Panc1 (cell line): ENCODE measurements at regions not wholly inside any gene's neighbourhood (a gene's known extent, or its start where the extent isn't known, plus 50 kb on each side); places are given as distances from the start of the nearest gene placed in this dataset.

ENCODE experiments used
- ATAC-seq: fragments of 200-7000 bp; cut with Tn5 transposase; 2 replicates; pipeline ENCODE4 v1.9.1; 2020; ENCODE audit warnings: mild to moderate bottlenecking, moderate library complexity
- BruUV-seq: library from RNA; stranded (reverse); fragments of 400-500 nt; replicated peaks from 2 replicates; lab custom pipeline; 2021; lab: Mats Ljungman, UMichigan
- CTCF ChIA-PET: fragments of 300-600 bp; sonication (Branson Sonifier 250); formaldehyde crosslinking; loops from one replicate; lab custom pipeline; 2022; ENCODE audit warnings: antibody characterized with exemption; lab: Charles Lee
- POLR2A ChIA-PET: fragments of 300-600 bp; sonication (Branson Sonifier 250); formaldehyde crosslinking; loops from one replicate; lab custom pipeline; 2022; ENCODE audit warnings: antibody characterized with exemption; lab: Charles Lee
- DNase-seq: peaks from one replicate; pipeline ENCODE4 v3.0.0-alpha.2; 2010; ENCODE audit warnings: low read depth, low spot score
- H3K27ac ChIP-seq: 2 replicates; pipeline ENCODE4 v1.5.1; 2011; ENCODE audit warnings: mild to moderate bottlenecking, low read length, inconsistent platforms
- H3K27me3 ChIP-seq: fragments of 200-500 bp; sonication (Bioruptor generic); 2 replicates; pipeline ENCODE4 v1.6.0; 2014; ENCODE audit warnings: low read length, inconsistent platforms; ENCODE audit not compliant: control insufficient read depth, insufficient read depth
- H3K36me3 ChIP-seq: fragments of 200-500 bp; sonication (Bioruptor generic); 2 replicates; pipeline ENCODE4 v1.5.1; 2014; ENCODE audit warnings: inconsistent platforms, mild to moderate bottlenecking, low read length, moderate library complexity; ENCODE audit not compliant: control insufficient read depth, insufficient read depth
- H3K4me1 ChIP-seq: 2 replicates; pipeline ENCODE4 v1.5.1; 2011; ENCODE audit warnings: inconsistent platforms, mild to moderate bottlenecking, low read length, moderate library complexity; ENCODE audit not compliant: control insufficient read depth, insufficient read depth
- H3K4me3 ChIP-seq, 2 experiments: 2 replicates each; pipeline ENCODE4 v1.5.1; 2011 to 2012; ENCODE audit warnings: low read depth in 2 of 2, low read length in 2 of 2, mild to moderate bottlenecking in 2 of 2, inconsistent platforms in 1 of 2, moderate library complexity in 1 of 2
- H3K9me3 ChIP-seq: fragments of 200-500 bp; sonication (Bioruptor generic); 2 replicates; pipeline ENCODE4 v1.5.1; 2014; ENCODE audit warnings: low read depth, mild to moderate bottlenecking, inconsistent platforms, low read length, moderate library complexity; ENCODE audit not compliant: control insufficient read depth, insufficient read depth
- POLR2AphosphoS5 ChIP-seq: IDR thresholded peaks from 2 replicates; pipeline ENCODE4 v1.6.1; 2012; ENCODE audit warnings: mild to moderate bottlenecking, low read depth, low read length, moderate library complexity
- SIN3A ChIP-seq: IDR thresholded peaks from 2 replicates; pipeline ENCODE4 v1.6.1; 2012; ENCODE audit warnings: low read depth, mild to moderate bottlenecking, low read length, moderate library complexity, borderline replicate concordance; ENCODE audit not compliant: insufficient read depth
- TCF7L2 ChIP-seq: IDR thresholded peaks from 2 replicates; pipeline ENCODE4 v1.6.1; 2011; ENCODE audit warnings: mild to moderate bottlenecking, low read depth, low read length, inconsistent platforms
- in situ Hi-C: cut with HindIII; loops from 2 replicates; pipeline ENCODE4 v1.10.0; 2016; ENCODE audit warnings: low sequenced_read_pairs, low pct_unique_long_range_greater_than_20kb
- intact Hi-C: fragments of 100-400 bp; cut with micrococcal nuclease; formaldehyde crosslinking; loops from one replicate; pipeline ENCODE4 v1.10.0; 2022; ENCODE audit not compliant: unreplicated experiment
- TF ChIP-seq, protein P1 (sequence below), 2 experiments: IDR thresholded peaks; 2 replicates each; pipeline ENCODE4 v1.6.1; 2011 to 2012; ENCODE audit warnings: low read depth in 2 of 2, control low read depth in 1 of 2, low read length in 1 of 2, mild to moderate bottlenecking in 1 of 2, moderate library complexity in 1 of 2; ENCODE audit not compliant: insufficient read depth in 1 of 2
- TF ChIP-seq, protein P2 (sequence below): fragments of 450-650 bp; IDR thresholded peaks from 2 replicates; pipeline ENCODE4 v1.5.1; 2017; ENCODE audit warnings: mild to moderate bottlenecking

DNA sequence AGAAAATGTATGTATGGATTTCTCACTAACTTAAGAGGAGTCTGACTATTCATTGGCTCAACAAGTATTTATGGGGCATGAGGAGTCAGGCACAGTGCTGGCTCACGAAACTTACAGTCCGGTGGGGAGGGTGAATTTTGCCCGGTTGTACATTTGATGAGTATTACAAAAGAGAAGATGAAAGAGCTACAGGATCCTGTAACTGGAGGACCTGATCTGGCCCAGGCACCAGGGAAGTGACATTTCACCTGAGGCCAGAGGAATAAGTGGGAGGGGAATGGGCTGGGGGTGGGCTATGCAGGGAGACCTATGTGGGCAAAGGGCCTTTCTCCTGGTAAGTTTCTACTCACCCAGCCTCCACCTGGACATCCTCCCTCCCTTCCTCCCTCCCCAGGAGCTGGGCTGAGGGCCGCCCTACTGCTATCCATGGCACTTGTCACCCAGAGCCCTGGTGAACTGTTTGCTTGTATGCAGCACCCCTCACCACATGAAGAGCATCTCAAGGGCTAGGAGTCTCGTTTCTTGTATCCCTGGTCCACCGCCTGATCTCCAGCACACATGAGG is 101.1 kb upstream of the ZNF438 start:
- ChIA-PET POLR2A (no interaction called here), CTCF (no interaction called here)
- TF ChIP-seq, protein P1, sequence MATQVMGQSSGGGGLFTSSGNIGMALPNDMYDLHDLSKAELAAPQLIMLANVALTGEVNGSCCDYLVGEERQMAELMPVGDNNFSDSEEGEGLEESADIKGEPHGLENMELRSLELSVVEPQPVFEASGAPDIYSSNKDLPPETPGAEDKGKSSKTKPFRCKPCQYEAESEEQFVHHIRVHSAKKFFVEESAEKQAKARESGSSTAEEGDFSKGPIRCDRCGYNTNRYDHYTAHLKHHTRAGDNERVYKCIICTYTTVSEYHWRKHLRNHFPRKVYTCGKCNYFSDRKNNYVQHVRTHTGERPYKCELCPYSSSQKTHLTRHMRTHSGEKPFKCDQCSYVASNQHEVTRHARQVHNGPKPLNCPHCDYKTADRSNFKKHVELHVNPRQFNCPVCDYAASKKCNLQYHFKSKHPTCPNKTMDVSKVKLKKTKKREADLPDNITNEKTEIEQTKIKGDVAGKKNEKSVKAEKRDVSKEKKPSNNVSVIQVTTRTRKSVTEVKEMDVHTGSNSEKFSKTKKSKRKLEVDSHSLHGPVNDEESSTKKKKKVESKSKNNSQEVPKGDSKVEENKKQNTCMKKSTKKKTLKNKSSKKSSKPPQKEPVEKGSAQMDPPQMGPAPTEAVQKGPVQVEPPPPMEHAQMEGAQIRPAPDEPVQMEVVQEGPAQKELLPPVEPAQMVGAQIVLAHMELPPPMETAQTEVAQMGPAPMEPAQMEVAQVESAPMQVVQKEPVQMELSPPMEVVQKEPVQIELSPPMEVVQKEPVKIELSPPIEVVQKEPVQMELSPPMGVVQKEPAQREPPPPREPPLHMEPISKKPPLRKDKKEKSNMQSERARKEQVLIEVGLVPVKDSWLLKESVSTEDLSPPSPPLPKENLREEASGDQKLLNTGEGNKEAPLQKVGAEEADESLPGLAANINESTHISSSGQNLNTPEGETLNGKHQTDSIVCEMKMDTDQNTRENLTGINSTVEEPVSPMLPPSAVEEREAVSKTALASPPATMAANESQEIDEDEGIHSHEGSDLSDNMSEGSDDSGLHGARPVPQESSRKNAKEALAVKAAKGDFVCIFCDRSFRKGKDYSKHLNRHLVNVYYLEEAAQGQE (IDR thresholded peaks at IDR 0.05; ENCODE audit: insufficient read depth in 1 of 2, low read depth in 2 of 2, low read length in 1 of 2), result no peak
- TF ChIP-seq, protein P2, sequence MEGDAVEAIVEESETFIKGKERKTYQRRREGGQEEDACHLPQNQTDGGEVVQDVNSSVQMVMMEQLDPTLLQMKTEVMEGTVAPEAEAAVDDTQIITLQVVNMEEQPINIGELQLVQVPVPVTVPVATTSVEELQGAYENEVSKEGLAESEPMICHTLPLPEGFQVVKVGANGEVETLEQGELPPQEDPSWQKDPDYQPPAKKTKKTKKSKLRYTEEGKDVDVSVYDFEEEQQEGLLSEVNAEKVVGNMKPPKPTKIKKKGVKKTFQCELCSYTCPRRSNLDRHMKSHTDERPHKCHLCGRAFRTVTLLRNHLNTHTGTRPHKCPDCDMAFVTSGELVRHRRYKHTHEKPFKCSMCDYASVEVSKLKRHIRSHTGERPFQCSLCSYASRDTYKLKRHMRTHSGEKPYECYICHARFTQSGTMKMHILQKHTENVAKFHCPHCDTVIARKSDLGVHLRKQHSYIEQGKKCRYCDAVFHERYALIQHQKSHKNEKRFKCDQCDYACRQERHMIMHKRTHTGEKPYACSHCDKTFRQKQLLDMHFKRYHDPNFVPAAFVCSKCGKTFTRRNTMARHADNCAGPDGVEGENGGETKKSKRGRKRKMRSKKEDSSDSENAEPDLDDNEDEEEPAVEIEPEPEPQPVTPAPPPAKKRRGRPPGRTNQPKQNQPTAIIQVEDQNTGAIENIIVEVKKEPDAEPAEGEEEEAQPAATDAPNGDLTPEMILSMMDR, result no peak
- no peak for TF ChIP-seq SIN3A
- no peak for TF ChIP-seq TCF7L2
- TF ChIP-seq POLR2AphosphoS5, result no peak
- intact Hi-C loops (no loop called here), in situ Hi-C loops (no loop called here)
- H3K36me3 ChIP-seq, result no peaks in the 10 kb centered on the region
- BruUV-seq, result no TSS peak
- no peak for ATAC-seq
- no peaks in the 10 kb centered on the region for H3K27me3 ChIP-seq
- H3K9me3 ChIP-seq, result no peaks in the 10 kb centered on the region
- H3K4me3 ChIP-seq, result no peak overlapping the region
- H3K27ac ChIP-seq, result no peak overlapping the region
- no peak for DNase-seq
- H3K4me1 ChIP-seq, result peaks cover 3% of the 10 kb centered on the region; the same call in 1 of the 2 replicates

DNA sequence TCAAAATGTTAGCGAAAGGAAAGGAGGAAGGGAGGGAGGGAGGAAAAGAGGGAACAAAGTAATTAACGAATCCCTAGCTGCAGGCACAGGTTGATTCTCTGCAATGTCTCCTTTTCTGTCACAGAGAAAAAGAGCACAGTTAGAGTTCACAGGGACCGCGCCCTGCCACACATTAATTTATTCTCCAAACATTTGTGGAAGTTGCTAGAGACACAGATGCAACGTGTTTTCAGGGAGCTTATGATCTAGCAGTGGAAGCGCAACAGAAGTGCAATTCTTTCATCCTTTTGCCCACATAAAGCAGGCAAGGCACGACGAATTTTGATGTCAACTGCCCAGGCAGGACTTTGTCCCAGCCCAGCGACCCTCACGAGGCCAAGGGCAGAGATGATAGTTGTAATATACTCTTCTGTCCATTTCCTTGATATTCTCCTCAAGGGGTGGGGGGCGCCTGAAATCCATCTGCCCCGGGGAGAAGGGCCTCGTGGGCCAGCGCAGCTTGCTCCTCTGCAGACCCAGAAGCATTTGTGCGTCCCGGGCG is 101.7 kb upstream of the ZNF438 start:
- H3K27me3 ChIP-seq, result no peaks in the 10 kb centered on the region
- H3K36me3 ChIP-seq, result no peaks in the 10 kb centered on the region
- H3K4me3 ChIP-seq, result peak overlapping the region in 1 of 2 experiments; percentile 52; a peak in 2 of 4 replicates
- no peak for TF ChIP-seq SIN3A
- TF ChIP-seq, protein P2, result no peak
- TF ChIP-seq, protein P1 (IDR thresholded peaks at IDR 0.05; ENCODE audit: insufficient read depth in 1 of 2, low read depth in 2 of 2, low read length in 1 of 2), result no peak
- TF ChIP-seq POLR2AphosphoS5, result no peak
- TF ChIP-seq TCF7L2, result no peak
- intact Hi-C loops (no loop called here), in situ Hi-C loops (no loop called here)
- ChIA-PET POLR2A (no interaction called here), CTCF (no interaction called here)
- peaks cover 3% of the 10 kb centered on the region; the same call in 1 of the 2 replicates for H3K4me1 ChIP-seq
- H3K9me3 ChIP-seq, result no peaks in the 10 kb centered on the region
- no peak overlapping the region; the same call in 1 of the 2 replicates for H3K27ac ChIP-seq
- DNase-seq, result no peak
- peak; percentile 28 for ATAC-seq
- BruUV-seq, result no TSS peak
